ENCODE measurements at regions not wholly inside any gene's neighbourhood (a gene's known extent, or its start where the extent isn't known, plus 50 kb on each side); places are given as distances from the start of the nearest gene placed in this dataset.

- no peak overlapping the region for H3K27ac ChIP-seq (ENCODE audit: insufficient read depth, low read depth, low read length)
- no peak overlapping the region for H3K9ac ChIP-seq (replicated peaks; ENCODE audit: extremely low read depth, insufficient read depth, low read length)
- CTCF ChIA-PET, result no interaction called here
- DNase-seq (ENCODE audit: low read depth, low spot score) (no peak), FAIRE-seq (no peak)
- intact Hi-C loops (cut with micrococcal nuclease) (no loop called here), dilution Hi-C loops (cut with MboI; ENCODE audit: extremely low pct_ligation_motif_present, low sequenced_read_pairs) (no loop called here)
- H3K27me3 ChIP-seq (ENCODE audit: control insufficient read depth in 2 of 2, insufficient read depth in 2 of 2, low read length in 2 of 2), result no peaks in the 10 kb centered on the region
- H3K36me3 ChIP-seq (ENCODE audit: control insufficient read depth in 2 of 2, extremely low read depth in 1 of 2, insufficient read depth in 2 of 2, low read length in 2 of 2), result no peaks in the 10 kb centered on the region
- TF ChIP-seq FOS (IDR thresholded peaks at IDR 0.05; ENCODE audit: borderline replicate concordance, insufficient read depth, low read length), result no peak
- no peak for TF ChIP-seq MYC (IDR thresholded peaks at IDR 0.05; ENCODE audit: low read depth, low read length)
- no peak for TF ChIP-seq POLR2A (IDR thresholded peaks at IDR 0.05; ENCODE audit: low read depth, low read length)
- TF ChIP-seq MAX (IDR thresholded peaks at IDR 0.05; ENCODE audit: insufficient read depth, insufficient read length), result no peak
- no peak for TF ChIP-seq JUN (IDR thresholded peaks at IDR 0.05; ENCODE audit: borderline replicate concordance, insufficient read depth, insufficient read length, low read depth)
- no peak for TF ChIP-seq GATA2 (IDR thresholded peaks at IDR 0.05; ENCODE audit: insufficient read depth, insufficient read length, low read depth, low read length)
- TF ChIP-seq POLR2AphosphoS5 (IDR thresholded peaks at IDR 0.05; ENCODE audit: insufficient read depth, low read depth, low read length), result no peak
- H2AFZ ChIP-seq (ENCODE audit: low read depth, low read length), result no peak overlapping the region
- H3K4me1 ChIP-seq (ENCODE audit: control insufficient read depth, extremely low read depth, insufficient read depth, low read length), result no peaks in the 10 kb centered on the region
- no peaks in the 10 kb centered on the region for H3K9me1 ChIP-seq (replicated peaks; ENCODE audit: control insufficient read depth, extremely low read depth, insufficient read depth, low read length)
- H3K79me2 ChIP-seq (ENCODE audit: control insufficient read depth, insufficient read depth, low read length), result no peaks in the 10 kb centered on the region
- no peak overlapping the region for H3K4me3 ChIP-seq (replicated peaks in 1 of 3; ENCODE audit: insufficient read depth in 1 of 3, low read depth in 1 of 3, low read length in 3 of 3)
- no peaks in the 10 kb centered on the region for H3K9me3 ChIP-seq (replicated peaks; ENCODE audit: control insufficient read depth, insufficient read depth, low read length)
- no peaks in the 10 kb centered on the region for H4K20me1 ChIP-seq (replicated peaks; ENCODE audit: control insufficient read depth, extremely low read depth, insufficient read depth, low read length)
- no peak overlapping the region for H3K4me2 ChIP-seq (ENCODE audit: insufficient read depth, low read length)
- BruUV-seq (replicated peaks), result no TSS peak
- POLR2A ChIA-PET, result no interaction called here
Measured at GRCh38 chr10:4016214-4016740, 231.3 kb upstream of the KLF6 start.

GRCh38 chr10:4013651-4014121, 228.7 kb upstream of the KLF6 start:
- DNase-seq (ENCODE audit: low read depth, low spot score), result no peak
- H3K9ac ChIP-seq (replicated peaks; ENCODE audit: extremely low read depth, insufficient read depth, low read length), result no peak overlapping the region
- no peak overlapping the region for H3K27ac ChIP-seq (ENCODE audit: insufficient read depth, low read depth, low read length)
- TF ChIP-seq CTCF (IDR thresholded peaks at IDR 0.05; ENCODE audit: extremely low read depth in 1 of 2, insufficient read depth in 1 of 2, low read depth in 1 of 2, low read length in 2 of 2) (no peak), JUN (IDR thresholded peaks at IDR 0.05; ENCODE audit: borderline replicate concordance, insufficient read depth, insufficient read length, low read depth) (no peak), FOS (IDR thresholded peaks at IDR 0.05; ENCODE audit: borderline replicate concordance, insufficient read depth, low read length) (no peak), EZH2 (IDR thresholded peaks at IDR 0.05; ENCODE audit: borderline replicate concordance, low read depth, low read length, severe bottlenecking) (no peak), MYC (IDR thresholded peaks at IDR 0.05; ENCODE audit: low read depth, low read length) (no peak), MAX (IDR thresholded peaks at IDR 0.05; ENCODE audit: insufficient read depth, insufficient read length) (no peak), GATA2 (IDR thresholded peaks at IDR 0.05; ENCODE audit: insufficient read depth, insufficient read length, low read depth, low read length) (no peak)
- no peaks in the 10 kb centered on the region for H3K36me3 ChIP-seq (ENCODE audit: control insufficient read depth in 2 of 2, extremely low read depth in 1 of 2, insufficient read depth in 2 of 2, low read length in 2 of 2)
- H3K4me2 ChIP-seq (ENCODE audit: insufficient read depth, low read length), result no peak overlapping the region
- dilution Hi-C loops (cut with MboI; ENCODE audit: extremely low pct_ligation_motif_present, low sequenced_read_pairs) (no loop called here), intact Hi-C loops (cut with micrococcal nuclease) (no loop called here)
- ChIA-PET POLR2A (no interaction called here), CTCF (no interaction called here)
- H3K4me1 ChIP-seq (ENCODE audit: control insufficient read depth, extremely low read depth, insufficient read depth, low read length), result no peaks in the 10 kb centered on the region
- no TSS peak for BruUV-seq (replicated peaks)
- no peak for FAIRE-seq
- no peaks in the 10 kb centered on the region for H3K9me1 ChIP-seq (replicated peaks; ENCODE audit: control insufficient read depth, extremely low read depth, insufficient read depth, low read length)
- no peaks in the 10 kb centered on the region for H3K9me3 ChIP-seq (replicated peaks; ENCODE audit: control insufficient read depth, insufficient read depth, low read length)
- H3K4me3 ChIP-seq (replicated peaks in 1 of 3; ENCODE audit: insufficient read depth in 1 of 3, low read depth in 1 of 3, low read length in 3 of 3), result no peak overlapping the region
- H3K79me2 ChIP-seq (ENCODE audit: control insufficient read depth, insufficient read depth, low read length), result no peaks in the 10 kb centered on the region
- H2AFZ ChIP-seq (ENCODE audit: low read depth, low read length), result no peak overlapping the region
- H4K20me1 ChIP-seq (replicated peaks; ENCODE audit: control insufficient read depth, extremely low read depth, insufficient read depth, low read length), result no peaks in the 10 kb centered on the region
- H3K27me3 ChIP-seq (ENCODE audit: control insufficient read depth in 2 of 2, insufficient read depth in 2 of 2, low read length in 2 of 2), result no peaks in the 10 kb centered on the region
